PC-3 (cell line): ENCODE measurements at regions not wholly inside any gene's neighbourhood (a gene's known extent, or its start where the extent isn't known, plus 50 kb on each side); places are given as distances from the start of the nearest gene placed in this dataset.

ENCODE experiments used
- ATAC-seq: fragments of 200-7000 bp; cut with Tn5 transposase; 2 replicates; pipeline ENCODE4 v1.9.1; 2020; ENCODE audit warnings: mild to moderate bottlenecking, moderate library complexity
- BruUV-seq: library from RNA; stranded (reverse); fragments of 400-500 nt; replicated peaks from 2 replicates; lab custom pipeline; 2021; lab: Mats Ljungman, UMichigan
- CTCF ChIA-PET: fragments of 300-600 bp; sonication (Branson Sonifier 250); formaldehyde crosslinking; loops from one replicate; lab custom pipeline; 2022; ENCODE audit warnings: antibody characterized with exemption; lab: Charles Lee
- POLR2A ChIA-PET: fragments of 300-600 bp; sonication (Branson Sonifier 250); formaldehyde crosslinking; loops from one replicate; lab custom pipeline; 2022; ENCODE audit warnings: antibody characterized with exemption; ENCODE audit not compliant: unreplicated experiment; lab: Charles Lee
- DNase-seq: peaks from one replicate; pipeline ENCODE4 v3.0.0-alpha.2; 2015
- H2AFZ ChIP-seq: fragments of 300-600 bp; sonication (generic); 2 replicates; pipeline ENCODE4 v1.6.0; 2016; ENCODE audit warnings: antibody characterized with exemption, low read length
- H3F3A ChIP-seq: fragments of 300-600 bp; sonication (generic); one replicate; pipeline ENCODE4 v1.6.0; 2017; ENCODE audit warnings: antibody characterized with exemption, low read length, control low read depth, mild to moderate bottlenecking; ENCODE audit not compliant: unreplicated experiment
- H3K27ac ChIP-seq: fragments of 300-600 bp; sonication (generic); 2 replicates; pipeline ENCODE4 v1.5.1; 2016; ENCODE audit warnings: mild to moderate bottlenecking, low read length
- H3K27me3 ChIP-seq: fragments of 300-600 bp; sonication (generic); 2 replicates; pipeline ENCODE4 v1.6.1; 2016; ENCODE audit warnings: low read length, mixed read lengths
- H3K36me3 ChIP-seq: fragments of 300-600 bp; sonication (generic); 2 replicates; pipeline ENCODE4 v1.6.1; 2016; ENCODE audit warnings: low read depth, mixed run types, low read length, mixed read lengths
- H3K4me1 ChIP-seq: fragments of 300-600 bp; sonication (generic); 2 replicates; pipeline ENCODE4 v1.5.1; 2016; ENCODE audit warnings: low read length; ENCODE audit not compliant: insufficient read depth
- H3K4me2 ChIP-seq: fragments of 300-600 bp; sonication (generic); 2 replicates; pipeline ENCODE4 v1.6.0; 2016; ENCODE audit warnings: low read length
- H3K4me3 ChIP-seq: fragments of 300-600 bp; sonication (generic); 2 replicates; pipeline ENCODE4 v1.5.1; 2016; ENCODE audit warnings: mild to moderate bottlenecking, low read length, mixed read lengths
- H3K79me2 ChIP-seq: fragments of 300-600 bp; sonication (generic); 2 replicates; pipeline ENCODE4 v1.6.1; 2017; ENCODE audit warnings: low read length, mixed read lengths
- H3K9ac ChIP-seq: fragments of 300-600 bp; sonication (generic); 2 replicates; pipeline ENCODE4 v1.6.0; 2016; ENCODE audit warnings: mild to moderate bottlenecking, low read length
- H3K9me2 ChIP-seq: fragments of 300-600 bp; sonication (generic); replicated peaks from 2 replicates; pipeline ENCODE4 v1.6.1; 2016; ENCODE audit warnings: mixed run types, low read length, mixed read lengths
- H3K9me3 ChIP-seq: fragments of 300-600 bp; sonication (generic); 2 replicates; pipeline ENCODE4 v1.6.1; 2016; ENCODE audit warnings: low read length, mixed read lengths
- H4K20me1 ChIP-seq: fragments of 300-600 bp; sonication (generic); 2 replicates; pipeline ENCODE4 v1.6.1; 2016; ENCODE audit warnings: low read length, mixed read lengths
- CTCF ChIP-seq: fragments of 300-600 bp; sonication (generic); conservative IDR thresholded peaks from 2 replicates; pipeline ENCODE4 v1.5.1; 2017; ENCODE audit warnings: antibody characterized with exemption, low read depth, mild to moderate bottlenecking, low read length
- EZH2 ChIP-seq: fragments of 300-600 bp; sonication (generic); IDR thresholded peaks from one replicate; pipeline ENCODE4 v1.6.1; 2017; ENCODE audit warnings: antibody characterized with exemption, mild to moderate bottlenecking, low read length; ENCODE audit not compliant: unreplicated experiment
- EZH2phosphoT487 ChIP-seq: fragments of 300-600 bp; sonication (generic); IDR thresholded peaks from 2 replicates; pipeline ENCODE4 v1.6.1; 2018; ENCODE audit warnings: mild to moderate bottlenecking, antibody characterized with exemption, low read length, borderline replicate concordance
- intact Hi-C: fragments of 100-400 bp; cut with micrococcal nuclease; formaldehyde crosslinking; loops from 2 replicates; pipeline ENCODE4 v1.9.0; 2023

GRCh38 chr6:170459451-170459850 is 93.7 kb downstream of the PSMB1 start:
- CTCF ChIA-PET: no interaction called here

GRCh38 chr6:170456886-170457698 is 96.0 kb downstream of the PSMB1 start:
- no peaks in the 10 kb centered on the region for H3K9me2 ChIP-seq
- H3K27me3 ChIP-seq: peaks cover 12% of the 10 kb centered on the region
- H3F3A ChIP-seq: no peaks in the 10 kb centered on the region
- TF ChIP-seq EZH2 (no peak), CTCF (no peak), EZH2phosphoT487 (no peak)
- ATAC-seq (no peak), DNase-seq (no peak)
- H3K79me2 ChIP-seq: no peaks in the 10 kb centered on the region
- intact Hi-C loops: no loop called here
- no peak overlapping the region for H3K9ac ChIP-seq
- H3K27ac ChIP-seq: no peak overlapping the region
- H2AFZ ChIP-seq: no peak overlapping the region
- ChIA-PET CTCF (no interaction called here), POLR2A (no interaction called here)
- no peak overlapping the region for H3K4me2 ChIP-seq
- no peaks in the 10 kb centered on the region for H4K20me1 ChIP-seq
- 0 out of 2 replicates have a peak, but pooled peaks cover 5% of the 10 kb centered on the region for H3K4me1 ChIP-seq
- H3K9me3 ChIP-seq: no peaks in the 10 kb centered on the region
- no TSS peak for BruUV-seq
- H3K36me3 ChIP-seq: no peaks in the 10 kb centered on the region
- H3K4me3 ChIP-seq: no peak overlapping the region

More at GRCh38 chr6:170459451-170459850, 93.7 kb downstream of the PSMB1 start:
- Histone ChIP-seq H3K36me3 (no peaks in the 10 kb centered on the region), H3K27ac (no peak overlapping the region), H3K4me1 (0 out of 2 replicates have a peak, but pooled peaks cover 5% of the 10 kb centered on the region), H3K9ac (no peak overlapping the region), H3K4me3 (peak overlapping the region; percentile 56), H4K20me1 (no peaks in the 10 kb centered on the region), H3F3A (no peaks in the 10 kb centered on the region), H3K4me2 (peak overlapping the region; percentile 70), H3K27me3 (peaks cover 12% of the 10 kb centered on the region), H2AFZ (peak overlapping the region; percentile 37; the same call in 1 of the 2 replicates), H3K9me3 (no peaks in the 10 kb centered on the region), H3K9me2 (no peaks in the 10 kb centered on the region), H3K79me2 (no peaks in the 10 kb centered on the region)
- peak; percentile 17 for DNase-seq
- peak; percentile 46; the same call in 1 of the 2 replicates for ATAC-seq
- intact Hi-C loops: no loop called here
- BruUV-seq: no TSS peak
- no peak for TF ChIP-seq CTCF
- TF ChIP-seq EZH2: no peak
- TF ChIP-seq EZH2phosphoT487: no peak
- POLR2A ChIA-PET: no interaction called here
